GM12891 (cell line): ENCODE measurements at regions not wholly inside any gene's neighbourhood (a gene's known extent, or its start where the extent isn't known, plus 50 kb on each side); places are given as distances from the start of the nearest gene placed in this dataset.

Experiments
- DNase-seq: peaks from one replicate; pipeline ENCODE4 v3.0.0; 2011; ENCODE audit warnings: low spot score; ENCODE audit not compliant: insufficient read length
- FAIRE-seq: peaks from 2 replicates; lab custom pipeline; 2011; peaks lifted over from hg19 to GRCh38; lab: Jason Lieb, UNC
- PAX5 ChIP-seq: IDR thresholded peaks from 2 replicates; pipeline ENCODE4 v1.6.1; 2011; ENCODE audit warnings: low read length, moderate library complexity, mild to moderate bottlenecking; ENCODE audit not compliant: insufficient read depth, severe bottlenecking
- POLR2A ChIP-seq: IDR thresholded peaks from 2 replicates; pipeline ENCODE4 v1.6.1; 2011; ENCODE audit warnings: low read depth, low read length, control low read depth
- POLR2AphosphoS5 ChIP-seq: IDR thresholded peaks from 2 replicates; pipeline ENCODE4 v1.6.1; 2011; ENCODE audit warnings: low read depth, low read length, control low read depth
- POU2F2 ChIP-seq: IDR thresholded peaks from 2 replicates; pipeline ENCODE4 v1.6.1; 2011; ENCODE audit warnings: low read depth, mild to moderate bottlenecking, control low read depth, low read length, moderate library complexity
- SPI1 ChIP-seq: IDR thresholded peaks from 2 replicates; pipeline ENCODE4 v1.6.1; 2011; ENCODE audit warnings: low read depth, low read length, control low read depth
- TAF1 ChIP-seq: IDR thresholded peaks from 2 replicates; pipeline ENCODE4 v1.6.1; 2011; ENCODE audit warnings: low read depth, low read length, control low read depth

DNA sequence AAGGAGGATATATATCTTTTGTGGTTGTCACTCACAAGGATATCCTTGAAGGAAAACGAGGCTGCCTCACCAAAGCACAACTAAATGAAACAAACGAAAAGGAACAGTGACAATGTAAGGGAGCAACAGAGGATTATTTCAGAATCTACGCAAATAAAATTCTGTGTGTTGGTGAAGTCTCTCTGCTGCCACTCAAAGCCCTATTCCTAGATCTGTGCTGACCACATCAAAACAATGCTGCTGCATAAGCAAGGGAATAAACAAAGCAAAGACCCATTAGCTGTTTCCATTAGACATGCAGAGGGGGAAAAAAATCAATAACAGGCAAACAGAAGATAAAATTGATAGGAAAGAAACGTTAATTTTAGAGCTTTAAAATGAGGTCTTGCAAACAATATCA, 204.4 kb downstream of the MZT1 start:
- TF ChIP-seq TAF1, result no peak
- TF ChIP-seq POU2F2, result no peak
- no peak for TF ChIP-seq SPI1
- no peak for TF ChIP-seq POLR2A
- TF ChIP-seq POLR2AphosphoS5, result no peak
- TF ChIP-seq PAX5, result no peak
- DNase-seq (no peak), FAIRE-seq (no peak)

GRCh38 chr13:72521940-72522661, 205.3 kb downstream of the MZT1 start:
- FAIRE-seq (no peak), DNase-seq (no peak)
- no peak for TF ChIP-seq POU2F2
- TF ChIP-seq POLR2AphosphoS5, result no peak
- TF ChIP-seq TAF1, result no peak
- TF ChIP-seq POLR2A, result no peak
- TF ChIP-seq SPI1, result no peak
- TF ChIP-seq PAX5, result no peak

- DNase-seq (no peak), FAIRE-seq (no peak)
- TF ChIP-seq POLR2AphosphoS5, result no peak
- no peak for TF ChIP-seq SPI1
- TF ChIP-seq POU2F2, result no peak
- no peak for TF ChIP-seq POLR2A
- no peak for TF ChIP-seq PAX5
- no peak for TF ChIP-seq TAF1
These were observed 213.3 kb downstream of the MZT1 start for GRCh38 chr13:72514146-72514545.

GRCh38 chr13:72508392-72508791, 219.0 kb downstream of the MZT1 start:
- DNase-seq, result no peak
- FAIRE-seq, result no peak

GRCh38 chr13:72507416-72508199, 219.8 kb downstream of the MZT1 start:
- DNase-seq (no peak), FAIRE-seq (no peak)
- no peak for TF ChIP-seq POLR2AphosphoS5

More at GRCh38 chr13:72508392-72508791, 219.0 kb downstream of the MZT1 start:
- TF ChIP-seq SPI1, result no peak
- TF ChIP-seq PAX5, result no peak
- no peak for TF ChIP-seq POU2F2
- TF ChIP-seq TAF1, result no peak
- TF ChIP-seq POLR2A, result no peak
- TF ChIP-seq POLR2AphosphoS5, result no peak

DNA sequence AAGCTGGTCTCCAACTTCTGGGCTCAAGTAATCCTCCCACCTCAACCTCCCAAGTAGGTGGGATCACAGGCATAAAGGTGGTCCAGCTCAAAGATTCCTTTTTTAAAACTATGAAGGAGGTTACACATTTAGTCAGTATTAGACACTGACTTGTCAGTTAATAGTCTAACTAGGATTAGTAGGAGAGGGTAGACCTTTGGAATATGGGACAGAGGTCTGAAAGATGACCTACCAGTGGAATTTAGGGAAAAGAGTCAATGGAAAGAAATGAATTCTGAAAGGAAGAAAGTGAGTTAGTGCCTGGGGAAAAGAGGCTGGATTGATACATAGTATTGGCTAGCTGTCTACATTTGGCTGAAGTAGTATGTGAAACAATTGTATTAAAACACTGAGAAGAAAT, 220.7 kb downstream of the MZT1 start:
- FAIRE-seq (no peak), DNase-seq (no peak)
- no peak for TF ChIP-seq PAX5
- TF ChIP-seq POLR2A, result no peak
- no peak for TF ChIP-seq POU2F2
- no peak for TF ChIP-seq POLR2AphosphoS5
- TF ChIP-seq SPI1, result no peak
- TF ChIP-seq TAF1, result no peak

- DNase-seq (no peak), FAIRE-seq (no peak)
- TF ChIP-seq POLR2A (no peak), TAF1 (no peak), PAX5 (no peak), POU2F2 (no peak), SPI1 (no peak), POLR2AphosphoS5 (no peak)
These were observed 222.1 kb downstream of the MZT1 start for GRCh38 chr13:72505376-72505775.

GRCh38 chr13:72504131-72504841, 223.1 kb downstream of the MZT1 start:
- TF ChIP-seq SPI1, result no peak
- no peak for TF ChIP-seq POLR2AphosphoS5
- TF ChIP-seq POLR2A, result no peak
- TF ChIP-seq POU2F2, result no peak
- DNase-seq (no peak), FAIRE-seq (no peak)

GRCh38 chr13:72500851-72501250, 226.6 kb downstream of the MZT1 start:
- TF ChIP-seq POLR2AphosphoS5 (no peak), POU2F2 (no peak), PAX5 (no peak), TAF1 (no peak), SPI1 (no peak), POLR2A (no peak)
- FAIRE-seq, result no peak
- DNase-seq, result no peak
